Activated naive CD4-positive, alpha-beta T cell (primary cell): ENCODE measurements at regions not wholly inside any gene's neighbourhood (a gene's known extent, or its start where the extent isn't known, plus 50 kb on each side); places are given as distances from the start of the nearest gene placed in this dataset.
"Not testable (repeated sequence)": the region's sequence is repeated elsewhere in the genome, so short reads cannot be mapped to it uniquely, and the experiment has no call there.

ENCODE experiments used
- DNase-seq, 4 experiments: peaks; one replicate each; lab custom pipeline; 2025; lab: John Stamatoyannopoulos, UW

DNA sequence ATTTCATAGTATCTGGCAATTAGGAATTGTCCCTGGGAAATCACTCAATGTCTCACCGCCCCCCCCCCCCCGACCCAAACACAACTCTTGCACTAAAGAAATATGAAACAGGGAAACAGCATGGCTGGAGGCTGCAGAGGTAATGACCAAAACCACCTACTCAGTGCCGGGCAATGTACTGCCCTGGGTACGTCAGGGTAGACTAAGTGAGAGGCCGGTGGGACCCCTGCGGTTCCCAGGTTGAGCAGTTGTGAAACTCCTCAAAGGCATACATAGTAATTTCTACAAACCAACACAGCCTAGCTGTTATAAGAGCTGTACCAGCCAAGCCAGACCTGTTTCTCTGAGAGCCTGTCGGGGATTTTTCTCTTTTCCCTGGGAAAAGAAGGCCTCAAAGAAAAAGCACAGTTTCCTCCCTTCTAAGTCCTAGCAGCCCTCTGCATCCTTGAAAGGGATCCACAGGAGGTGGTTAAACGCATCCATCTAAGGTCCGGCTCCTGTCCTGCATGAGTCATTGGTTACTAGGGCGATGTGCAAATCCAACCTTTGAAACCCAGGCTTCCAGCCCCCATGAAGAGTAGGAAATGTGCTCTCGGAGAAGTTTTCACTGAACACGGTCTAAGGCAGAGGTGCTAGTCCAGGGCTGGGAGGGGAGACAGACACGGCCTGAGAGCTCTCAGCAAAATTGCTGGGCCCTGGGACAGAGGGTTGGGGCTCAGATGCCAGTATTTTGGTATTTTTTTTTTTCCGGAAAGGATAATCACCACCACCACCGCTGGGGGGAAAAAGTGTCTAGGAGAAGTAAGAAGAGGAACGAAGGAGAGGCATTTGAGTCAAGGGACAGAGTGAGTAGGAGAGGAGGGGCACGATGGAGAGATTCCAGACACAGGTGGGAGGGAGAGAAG is 172.8 kb downstream of the ATP6V0E2 start:
- DNase-seq = not testable (repeated sequence)

DNA sequence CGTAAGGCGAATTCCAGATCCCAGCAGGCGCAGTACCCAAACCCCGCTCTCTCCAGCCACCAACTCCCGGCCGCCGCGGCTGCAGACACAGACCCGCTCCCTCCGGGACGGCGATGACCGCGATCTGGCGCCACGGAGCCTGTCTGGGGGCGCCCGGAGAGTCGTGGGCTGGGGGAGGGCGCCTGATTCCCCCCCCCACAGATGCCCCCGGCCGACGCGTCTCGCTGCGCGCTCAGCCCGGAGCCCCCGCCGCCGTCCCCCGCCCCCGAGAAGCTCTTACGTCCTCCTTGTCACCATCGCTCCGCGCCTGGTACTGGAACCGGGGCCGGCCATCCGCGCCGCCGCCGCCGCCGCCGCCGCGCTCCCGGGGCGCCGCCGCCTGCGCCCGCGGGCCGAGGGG is 173.6 kb downstream of the ATP6V0E2 start:
- DNase-seq = not testable (repeated sequence)

DNA sequence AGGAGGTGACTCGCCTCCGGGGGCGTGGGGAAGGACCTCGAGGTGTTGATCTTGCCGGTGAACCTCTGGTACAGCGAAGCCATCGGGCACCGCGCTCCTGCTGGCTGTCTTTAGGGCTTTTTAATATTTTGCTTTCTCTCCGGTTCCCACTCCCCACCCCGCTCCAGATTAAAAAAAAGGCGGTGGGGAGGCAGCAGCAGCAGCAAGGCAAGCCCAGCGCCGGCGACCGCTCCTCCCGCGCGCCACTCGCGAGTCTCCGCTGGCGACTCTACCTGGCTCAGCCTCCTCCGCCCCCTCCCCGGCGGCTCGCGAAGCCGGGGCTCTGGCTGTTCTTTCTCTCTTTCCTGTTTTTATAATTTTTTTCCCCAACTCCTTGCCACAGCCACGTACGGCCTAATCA is 174.0 kb downstream of the ATP6V0E2 start:
- not testable (repeated sequence) for DNase-seq

DNA sequence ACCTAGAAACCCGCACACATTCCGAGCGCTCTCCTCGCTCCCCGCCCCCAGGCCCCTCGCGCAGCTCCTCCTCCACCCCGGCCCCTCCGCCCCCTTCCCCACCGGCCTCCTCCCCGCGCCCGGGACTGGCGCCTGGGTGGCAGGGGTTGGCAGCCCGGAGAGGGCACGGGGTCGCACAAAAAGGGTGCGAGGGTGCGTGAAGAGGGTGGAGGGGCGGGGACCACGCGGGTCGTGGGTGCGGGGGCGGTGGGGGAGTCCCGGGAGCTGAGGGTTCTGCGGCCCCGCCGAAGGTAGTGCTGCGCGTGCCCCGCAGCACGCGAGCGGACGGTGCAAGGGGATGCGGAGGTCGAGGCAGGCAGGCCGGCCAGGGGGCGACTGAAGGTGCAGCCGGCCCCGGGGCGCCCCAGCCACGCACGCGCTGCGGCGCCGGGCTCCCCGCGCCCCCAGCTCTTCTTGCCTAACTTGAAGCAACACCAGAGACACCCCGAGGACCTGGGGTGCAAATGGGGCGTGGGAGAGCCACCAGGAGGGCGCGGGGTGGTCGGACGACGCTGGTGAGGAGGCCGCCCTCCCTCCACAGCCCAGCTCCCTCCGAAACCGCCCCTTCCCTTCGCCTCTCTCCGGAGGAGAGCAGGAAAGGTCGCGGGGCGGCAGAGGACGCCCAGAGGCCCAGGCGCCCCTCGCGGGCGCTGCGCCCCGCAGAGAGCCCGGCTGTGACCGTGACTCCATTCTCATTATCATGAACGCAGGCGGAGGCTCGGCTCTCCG is 174.7 kb downstream of the ATP6V0E2 start:
- DNase-seq = not testable (repeated sequence)

DNA sequence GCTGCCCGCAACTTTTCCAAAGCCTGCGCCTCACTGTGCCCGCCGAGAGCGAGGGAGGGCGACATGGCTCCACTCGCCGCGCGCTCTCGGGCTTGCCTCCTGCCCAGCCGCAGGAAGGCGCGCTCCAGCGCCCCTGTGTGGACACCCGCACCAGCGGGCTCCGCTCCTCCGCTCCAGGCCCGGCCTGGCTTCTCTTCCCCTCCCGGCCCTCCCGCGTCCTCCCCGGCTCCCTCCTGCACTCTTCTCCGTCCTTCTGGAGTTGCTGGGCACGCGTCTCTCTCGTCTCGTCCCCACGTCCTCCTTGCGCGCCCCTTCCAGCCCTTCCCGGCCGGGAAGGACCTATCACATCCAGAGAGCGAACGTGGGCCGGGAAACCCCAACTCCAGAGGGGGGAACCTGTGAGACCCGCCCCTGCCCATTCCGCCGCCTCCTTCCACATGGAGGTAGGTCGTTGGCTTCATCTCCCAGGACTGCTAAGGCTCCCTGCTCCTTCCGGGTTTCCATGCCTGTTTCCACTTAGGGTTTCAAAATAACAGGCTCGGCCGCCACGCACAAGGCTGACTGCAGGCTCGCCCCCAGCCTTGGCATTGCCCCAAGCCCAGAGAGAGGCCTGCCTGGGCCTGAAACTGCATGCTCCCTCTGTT is 175.4 kb downstream of the ATP6V0E2 start:
- DNase-seq = not testable (repeated sequence)

DNA sequence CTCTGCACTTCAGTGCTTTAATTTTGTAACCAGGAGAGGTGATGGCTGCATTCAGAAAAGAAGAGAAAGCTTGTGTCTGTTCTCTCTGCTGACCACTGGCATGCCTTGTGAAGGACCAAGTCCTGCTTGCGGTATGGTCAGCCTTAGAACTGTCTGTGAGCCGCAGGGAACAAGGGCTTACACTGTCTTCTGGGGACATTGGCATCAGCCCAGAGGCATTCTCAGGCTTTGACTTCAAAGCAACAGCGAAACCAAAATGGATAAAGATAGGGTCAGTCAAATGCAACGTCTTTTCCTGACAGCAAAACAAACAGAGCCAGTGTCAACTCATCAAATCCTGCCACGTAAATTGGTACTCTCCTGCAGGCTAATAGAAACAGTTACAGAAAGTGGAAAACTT is 179.6 kb downstream of the ATP6V0E2 start:
- DNase-seq = not testable (repeated sequence)

DNA sequence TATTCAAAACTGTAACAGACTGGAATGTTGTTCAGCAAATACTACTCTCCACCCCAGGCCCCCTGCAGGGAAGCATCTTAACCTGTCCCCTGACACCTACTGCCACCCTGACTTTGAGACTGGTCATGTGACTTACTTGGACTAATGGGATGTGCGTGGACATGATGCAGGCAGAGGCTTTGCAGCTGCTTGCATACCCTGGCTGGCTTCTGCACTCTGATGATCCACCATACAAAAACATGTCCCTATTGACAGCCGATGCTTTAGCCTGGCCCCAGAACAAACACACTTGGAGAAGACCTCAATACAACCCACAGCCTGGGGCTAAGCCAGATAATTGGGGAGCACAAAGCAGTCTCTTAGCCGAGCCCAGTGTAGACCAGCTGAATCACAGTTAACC is 180.5 kb downstream of the ATP6V0E2 start:
- not testable (repeated sequence) for DNase-seq

DNA sequence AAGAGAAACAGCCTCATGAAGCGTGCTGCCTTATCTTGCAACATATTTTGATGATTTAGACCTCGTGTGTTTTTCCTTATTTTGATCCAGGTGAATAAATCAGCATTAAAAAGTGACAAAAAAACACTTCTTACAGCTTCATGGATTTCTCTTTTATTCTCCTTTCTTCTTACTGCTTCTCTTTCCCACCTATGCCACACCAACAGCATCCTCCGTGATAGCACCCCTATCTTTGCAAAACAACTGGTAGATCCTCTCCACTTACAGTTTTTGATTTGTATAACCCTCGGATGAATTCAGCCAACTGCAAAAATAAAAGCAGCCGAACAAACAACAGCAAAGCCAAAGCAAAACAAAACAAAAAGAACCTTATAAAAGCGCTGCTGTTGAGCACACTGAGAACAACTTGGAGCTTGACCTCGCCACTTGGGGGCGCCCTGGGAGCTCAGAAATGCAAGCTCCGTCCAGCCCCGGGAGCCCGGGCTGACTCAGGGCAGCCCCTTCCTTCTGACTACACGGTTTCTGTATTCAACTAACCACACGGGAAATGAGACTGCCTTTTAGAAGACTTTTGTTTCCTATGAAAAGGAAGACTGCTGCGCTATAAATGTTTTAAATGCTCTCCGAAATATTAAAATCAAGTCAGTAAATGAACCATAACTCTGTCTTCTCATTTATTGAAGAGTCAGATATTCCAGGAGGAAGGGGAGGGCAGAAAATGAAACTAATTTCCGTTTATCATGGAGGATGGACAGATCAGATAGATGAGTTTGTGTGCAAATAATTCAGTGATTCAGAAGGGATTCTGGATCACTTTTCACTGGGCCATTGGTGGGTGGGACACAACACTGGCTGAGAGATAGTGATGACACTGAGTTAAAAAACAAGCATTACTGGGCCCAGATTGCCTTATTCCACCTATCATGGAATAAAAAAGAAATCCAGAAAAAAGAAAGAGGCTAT is 186.8 kb downstream of the ATP6V0E2 start:
- DNase-seq = not testable (repeated sequence)

DNA sequence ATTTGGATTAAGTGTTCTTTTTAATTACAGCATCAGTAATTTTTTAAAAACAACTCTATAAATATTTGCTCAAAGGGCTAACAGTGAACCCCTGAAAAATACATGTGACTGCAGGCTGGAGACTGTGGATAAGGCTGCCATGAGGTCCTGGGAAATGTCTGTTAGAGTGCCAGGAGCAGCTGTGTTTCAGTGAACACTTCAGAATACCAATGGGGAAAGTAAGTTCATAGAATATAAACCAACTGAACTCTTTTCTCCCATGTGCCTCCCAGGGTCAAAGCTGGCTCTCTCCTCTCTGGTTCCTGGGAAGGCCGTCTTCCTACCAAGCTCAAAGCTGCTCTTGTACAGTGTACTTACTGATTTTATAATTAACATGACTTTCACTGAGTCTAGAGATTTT is 189.4 kb downstream of the ATP6V0E2 start:
- DNase-seq = not testable (repeated sequence)

DNA sequence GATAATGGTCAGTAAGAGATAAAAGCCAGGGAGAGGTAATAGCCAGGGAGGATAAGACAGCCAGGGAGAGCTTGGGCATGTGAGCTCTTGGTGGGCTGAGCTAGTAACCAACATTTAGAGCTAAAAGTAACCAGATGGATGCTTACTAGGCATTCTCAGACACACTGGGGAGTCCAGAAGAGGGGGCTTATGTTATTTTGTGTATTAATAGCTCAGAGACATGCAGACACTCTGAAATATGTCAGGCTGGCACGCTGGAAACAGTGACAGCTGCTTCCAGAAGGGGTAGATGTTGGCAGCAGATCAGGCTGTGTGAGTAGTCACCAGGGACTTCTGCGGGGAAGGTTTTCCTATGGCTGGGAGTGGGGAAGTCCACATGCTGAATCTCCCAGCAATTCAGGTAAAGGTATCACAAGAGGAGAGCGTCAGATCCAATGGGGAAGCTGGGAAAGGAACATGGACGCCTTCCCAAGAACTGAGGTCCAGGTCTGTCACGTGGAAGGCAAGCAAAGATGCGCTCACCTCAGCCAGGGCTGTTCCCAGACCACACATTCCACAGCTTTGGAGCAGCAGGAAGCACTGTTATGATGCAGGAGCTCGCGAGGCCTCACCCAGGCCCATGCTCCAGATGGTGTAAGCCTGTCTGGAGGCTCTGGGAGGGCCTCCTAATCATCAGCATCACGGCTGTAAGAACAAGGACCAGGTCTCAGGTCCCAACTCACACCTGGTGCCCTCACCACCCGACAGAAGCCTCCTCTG is 196.0 kb downstream of the ATP6V0E2 start:
- not testable (repeated sequence) for DNase-seq

DNA sequence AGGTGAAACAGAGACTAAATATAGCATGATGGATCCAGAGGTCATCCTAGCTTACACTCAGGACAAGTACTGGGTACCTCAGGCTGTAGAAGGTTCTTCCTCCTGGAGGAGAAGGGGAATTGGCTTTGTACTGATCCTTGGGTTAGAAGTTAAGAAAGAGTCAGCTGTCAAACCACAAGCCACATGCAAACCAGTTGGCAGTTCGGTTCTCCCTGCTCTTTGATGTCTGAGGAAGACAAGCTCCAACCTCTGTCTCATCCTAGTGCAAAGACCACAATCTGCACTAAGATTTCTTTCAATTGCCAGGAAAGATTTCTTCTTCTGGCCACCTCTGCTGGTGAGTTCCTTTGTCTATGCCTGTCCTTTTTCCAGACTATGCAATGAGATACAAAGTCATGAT is 203.8 kb downstream of the ATP6V0E2 start:
- not testable (repeated sequence) for DNase-seq

DNA sequence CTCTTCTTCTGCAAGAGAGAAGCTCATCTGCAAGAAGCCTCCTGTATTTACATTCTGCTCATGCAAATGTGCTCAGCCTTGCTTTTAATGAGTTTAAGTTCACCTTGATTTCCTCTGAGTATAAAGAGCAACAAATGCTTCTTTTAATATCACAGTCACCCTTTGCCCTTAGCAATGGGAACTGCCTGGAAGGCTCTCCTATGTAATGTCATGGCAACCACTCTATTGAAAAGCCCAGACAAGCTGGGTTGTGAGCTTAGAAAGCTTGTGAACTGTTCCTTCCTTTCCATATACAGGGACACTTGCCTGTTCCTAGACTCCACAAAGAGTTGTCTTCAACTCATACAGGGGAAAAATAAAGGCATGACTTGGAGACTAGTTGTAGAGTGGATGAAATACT is 208.1 kb downstream of the ATP6V0E2 start:
- not testable (repeated sequence) for DNase-seq

DNA sequence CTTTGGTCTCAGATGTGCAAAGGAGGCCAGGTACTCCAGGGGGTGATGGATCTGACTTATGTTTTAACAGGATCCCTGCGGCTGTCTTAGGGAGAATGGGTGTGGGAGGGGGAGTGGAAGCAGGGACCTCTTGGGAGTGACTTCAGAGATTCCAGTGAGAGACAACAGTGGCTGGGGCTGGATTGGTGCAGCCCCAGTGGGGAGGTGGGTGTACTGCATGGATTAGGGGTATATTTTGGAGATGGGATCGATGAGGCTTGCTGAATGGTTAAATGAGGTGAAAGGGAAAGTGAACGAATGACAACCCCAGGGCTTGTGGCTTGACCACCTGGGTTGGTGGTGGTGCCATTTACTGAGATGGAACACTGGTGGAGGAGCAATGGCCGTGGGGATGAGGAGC is 211.0 kb downstream of the ATP6V0E2 start:
- not testable (repeated sequence) for DNase-seq

DNA sequence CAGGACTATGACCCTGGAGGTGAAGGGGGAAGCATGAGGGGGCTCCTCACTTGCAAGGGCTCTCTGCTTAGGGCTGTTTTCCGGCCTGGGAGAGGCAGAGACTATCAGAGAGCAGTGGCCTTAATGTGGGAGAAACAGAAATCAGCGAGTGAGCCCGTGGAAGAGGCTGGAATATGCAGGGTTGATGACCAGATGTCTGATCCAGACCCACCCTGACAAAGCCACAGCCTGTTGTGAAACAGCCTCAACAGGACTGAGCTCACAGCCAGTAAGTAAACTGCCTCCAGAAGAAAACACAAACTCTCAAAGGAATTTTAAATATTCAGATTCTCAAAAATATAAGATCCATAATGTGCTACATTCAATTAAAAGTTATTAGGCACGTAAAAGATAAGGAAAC is 213.7 kb downstream of the ATP6V0E2 start:
- not testable (repeated sequence) for DNase-seq

DNA sequence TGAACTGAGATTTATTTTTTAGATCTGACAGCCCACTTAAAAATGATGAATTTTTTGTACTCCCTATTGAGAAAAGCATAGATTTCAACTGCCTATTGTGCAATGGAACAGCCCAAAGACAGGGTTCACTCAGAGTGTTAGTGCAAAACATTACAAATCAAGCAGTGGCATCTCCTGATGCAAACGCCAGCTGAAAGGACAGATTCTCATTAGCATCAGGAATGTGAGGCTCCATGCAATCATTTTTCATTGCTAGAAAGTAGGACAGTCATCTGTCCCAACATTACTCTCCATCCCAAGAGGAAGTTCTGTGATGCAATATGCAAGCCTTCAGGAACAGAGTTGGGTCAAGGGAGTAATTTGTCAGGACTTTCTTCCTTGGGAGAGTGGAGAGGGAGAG is 215.4 kb downstream of the ATP6V0E2 start:
- DNase-seq = not testable (repeated sequence)

DNA sequence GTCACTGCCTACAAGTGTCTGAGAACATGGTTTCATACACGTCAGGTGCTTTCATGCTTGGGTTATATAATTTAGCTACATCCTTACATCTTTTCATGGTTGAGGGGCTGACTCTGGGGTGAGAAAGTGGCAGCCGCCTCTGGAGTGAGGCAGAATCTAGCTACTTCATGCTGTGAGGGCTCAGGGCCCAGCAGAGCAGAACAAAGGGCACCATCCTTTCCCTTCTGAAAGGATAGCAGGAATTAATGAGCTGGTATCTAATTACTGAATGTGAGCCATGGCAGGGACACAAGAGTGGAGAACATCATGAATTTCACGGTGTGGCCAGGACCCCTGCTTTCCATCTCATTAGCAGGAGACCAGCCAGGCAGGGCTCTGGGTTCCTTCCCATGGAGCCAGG is 217.0 kb downstream of the ATP6V0E2 start:
- not testable (repeated sequence) for DNase-seq

DNA sequence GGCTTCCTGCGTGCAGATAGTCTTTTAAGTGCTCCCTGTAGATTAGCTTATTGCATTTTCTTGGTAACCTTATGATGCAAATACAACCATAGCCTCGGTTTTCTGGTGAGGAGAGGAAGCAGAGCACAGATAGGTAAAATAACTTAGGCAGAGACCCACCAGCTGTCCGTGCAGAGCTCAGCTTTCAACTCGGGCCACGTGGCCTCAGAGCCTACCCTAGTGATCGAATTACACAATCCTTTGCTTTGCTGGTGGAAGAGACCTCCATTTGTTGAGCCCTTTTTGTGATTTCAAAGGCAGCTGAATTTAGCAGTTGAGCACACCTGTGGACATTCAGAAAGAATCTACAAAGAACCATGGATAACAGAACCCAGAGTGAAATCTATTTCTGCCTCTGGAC is 220.1 kb downstream of the ATP6V0E2 start:
- not testable (repeated sequence) for DNase-seq

DNA sequence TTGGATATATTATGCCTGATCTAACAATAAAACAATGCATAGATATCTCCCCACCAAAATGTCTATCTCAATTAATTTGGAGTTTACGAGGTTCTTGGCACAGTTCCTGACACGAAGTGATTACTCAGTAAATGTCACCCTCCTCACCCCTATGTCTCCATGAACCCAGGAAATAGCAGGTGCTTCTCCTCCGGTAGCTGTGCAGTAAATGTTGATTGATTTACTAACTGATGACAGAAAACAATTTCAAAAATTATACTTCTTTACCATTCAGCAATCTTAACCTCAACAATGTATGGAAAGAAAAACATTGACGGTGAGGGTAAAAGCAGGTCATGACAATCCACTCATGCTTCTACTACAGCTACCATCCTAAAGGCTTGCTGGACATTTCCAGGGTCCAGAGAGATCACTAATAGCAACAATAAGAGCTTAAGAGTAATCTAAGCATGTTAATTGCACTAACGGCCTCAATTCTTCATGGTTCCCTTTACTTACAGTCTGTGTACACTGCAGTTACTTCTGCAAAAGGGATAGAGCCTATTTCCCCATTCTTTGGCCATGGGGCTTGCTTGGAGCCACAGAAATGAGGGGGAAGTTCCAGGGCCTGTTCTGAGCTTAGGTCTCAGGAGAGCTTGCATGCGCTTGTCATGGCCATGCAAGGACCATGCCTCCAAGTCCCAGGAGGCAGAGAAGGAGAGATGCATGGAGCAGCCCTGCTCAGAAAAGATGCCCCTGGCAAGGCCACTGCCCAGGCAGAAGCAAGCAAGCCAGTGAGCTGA is 222.6 kb downstream of the ATP6V0E2 start:
- DNase-seq = not testable (repeated sequence)

DNA sequence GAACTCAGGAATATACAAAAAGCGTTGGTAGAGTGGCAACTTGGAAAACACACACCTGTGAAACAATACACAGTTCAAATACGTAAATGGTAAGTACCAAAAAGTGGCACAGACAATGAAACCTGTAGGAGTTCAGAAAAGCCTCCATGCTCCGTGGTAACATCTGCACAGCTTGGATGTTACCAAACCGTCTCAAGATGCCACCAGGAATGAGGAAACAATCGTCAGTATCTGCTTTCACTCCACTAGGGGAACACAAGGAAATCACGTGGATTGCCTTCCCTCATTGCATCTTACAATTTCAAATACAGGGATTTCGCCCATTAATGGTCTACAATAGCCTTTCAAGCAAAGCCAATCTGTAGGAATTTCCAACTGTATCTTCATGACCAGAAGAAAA is 224.6 kb upstream of the LRRC61 start:
- not testable (repeated sequence) for DNase-seq

DNA sequence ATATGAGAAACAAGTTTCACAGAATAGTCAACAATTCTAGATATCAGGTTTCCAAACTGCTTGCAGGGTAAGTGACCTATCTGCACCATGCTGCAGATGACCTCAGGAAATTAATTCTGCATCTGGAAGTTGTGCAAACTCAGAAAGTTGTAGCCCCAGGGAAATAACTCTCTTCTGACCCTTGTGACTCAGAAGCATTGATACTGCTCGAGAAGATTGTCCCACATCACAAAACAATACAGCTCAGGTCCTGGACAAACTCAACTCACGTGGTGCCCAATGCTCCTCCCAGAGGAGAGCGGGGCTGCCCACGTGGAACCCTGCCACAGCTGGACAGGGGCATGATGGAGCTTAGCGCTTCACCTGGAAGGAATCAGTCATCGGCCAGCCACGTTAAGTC is 221.9 kb upstream of the LRRC61 start:
- DNase-seq = not testable (repeated sequence)
